ENCODE measurements at regions not wholly inside any gene's neighbourhood (a gene's known extent, or its start where the extent isn't known, plus 50 kb on each side); places are given as distances from the start of the nearest gene placed in this dataset.

- 37% methylated on average over 1 of the region's 1 CpG for WGBS
- H3K4me3 ChIP-seq (ENCODE audit: low read depth in 1 of 3, low read length in 3 of 3) = no peak overlapping the region
- H3K27ac ChIP-seq (ENCODE audit: low read depth in 1 of 2, low read length in 2 of 2) = no peak overlapping the region
- H3K36me3 ChIP-seq (ENCODE audit: control insufficient read depth in 4 of 4, insufficient read depth in 3 of 4, low read depth in 1 of 4, low read length in 3 of 4) = no peaks in the 10 kb centered on the region
- TF ChIP-seq YY1 (IDR thresholded peaks at IDR 0.05) = no peak
- no peak for TF ChIP-seq RAD21 (IDR thresholded peaks at IDR 0.05)
- no peak for TF ChIP-seq SP1 (IDR thresholded peaks at IDR 0.05)
- no peak for TF ChIP-seq RXRA (IDR thresholded peaks at IDR 0.05)
- TF ChIP-seq, protein P1, sequence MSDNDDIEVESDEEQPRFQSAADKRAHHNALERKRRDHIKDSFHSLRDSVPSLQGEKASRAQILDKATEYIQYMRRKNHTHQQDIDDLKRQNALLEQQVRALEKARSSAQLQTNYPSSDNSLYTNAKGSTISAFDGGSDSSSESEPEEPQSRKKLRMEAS (IDR thresholded peaks at IDR 0.05) = no peak
- TF ChIP-seq, protein P2, sequence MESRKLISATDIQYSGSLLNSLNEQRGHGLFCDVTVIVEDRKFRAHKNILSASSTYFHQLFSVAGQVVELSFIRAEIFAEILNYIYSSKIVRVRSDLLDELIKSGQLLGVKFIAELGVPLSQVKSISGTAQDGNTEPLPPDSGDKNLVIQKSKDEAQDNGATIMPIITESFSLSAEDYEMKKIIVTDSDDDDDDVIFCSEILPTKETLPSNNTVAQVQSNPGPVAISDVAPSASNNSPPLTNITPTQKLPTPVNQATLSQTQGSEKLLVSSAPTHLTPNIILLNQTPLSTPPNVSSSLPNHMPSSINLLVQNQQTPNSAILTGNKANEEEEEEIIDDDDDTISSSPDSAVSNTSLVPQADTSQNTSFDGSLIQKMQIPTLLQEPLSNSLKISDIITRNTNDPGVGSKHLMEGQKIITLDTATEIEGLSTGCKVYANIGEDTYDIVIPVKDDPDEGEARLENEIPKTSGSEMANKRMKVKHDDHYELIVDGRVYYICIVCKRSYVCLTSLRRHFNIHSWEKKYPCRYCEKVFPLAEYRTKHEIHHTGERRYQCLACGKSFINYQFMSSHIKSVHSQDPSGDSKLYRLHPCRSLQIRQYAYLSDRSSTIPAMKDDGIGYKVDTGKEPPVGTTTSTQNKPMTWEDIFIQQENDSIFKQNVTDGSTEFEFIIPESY (IDR thresholded peaks at IDR 0.05) = no peak
- no peak for TF ChIP-seq REST (IDR thresholded peaks at IDR 0.05)
- TF ChIP-seq GABPA (IDR thresholded peaks at IDR 0.05 in 1 of 2, conservative IDR thresholded peaks at IDR 0.05 in 1 of 2) = no peak
- no peak for TF ChIP-seq NR2F2 (IDR thresholded peaks at IDR 0.05)
- TF ChIP-seq CTCF (IDR thresholded peaks at IDR 0.05; ENCODE audit: low read depth, low read length, missing input control) = no peak
- TF ChIP-seq ATF3 (IDR thresholded peaks at IDR 0.05) = no peak
- H3K27me3 ChIP-seq (ENCODE audit: control insufficient read depth in 4 of 4, insufficient read depth in 4 of 4, low read length in 3 of 4) = no peaks in the 10 kb centered on the region
- no peaks in the 10 kb centered on the region for H3K9me3 ChIP-seq (ENCODE audit: control insufficient read depth in 4 of 4, low read length in 3 of 4)
- no peaks in the 10 kb centered on the region for H3K4me1 ChIP-seq (ENCODE audit: control insufficient read depth in 4 of 4, insufficient read depth in 4 of 4, low read length in 3 of 4)
- DNase-seq (ENCODE audit: low spot score) = no peak
- no peak overlapping the region for H3K9ac ChIP-seq (ENCODE audit: low read depth in 1 of 2, low read length in 2 of 2)
Observed at GRCh38 chr13:80754441-80754840, 413.5 kb upstream of the SPRY2 start.

DNA sequence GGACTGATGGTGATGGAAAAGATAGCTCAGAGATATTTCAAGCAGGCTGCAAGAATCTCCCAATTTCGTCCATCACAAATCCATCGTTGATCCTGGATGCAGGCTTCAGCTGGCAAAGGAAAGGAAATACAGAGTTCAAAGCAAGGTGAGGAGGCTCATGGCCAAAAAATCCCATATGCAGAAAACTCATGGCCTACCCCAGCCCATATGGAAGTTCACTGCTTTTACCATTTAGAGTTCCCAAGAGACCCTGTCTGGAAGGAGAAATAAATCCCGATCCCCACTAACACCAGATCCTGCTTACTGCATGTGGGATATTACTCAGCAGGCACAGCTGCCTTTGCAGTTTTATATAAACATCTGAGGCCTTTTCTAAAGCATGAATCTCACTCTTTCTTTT is 412.9 kb upstream of the SPRY2 start:
- Histone ChIP-seq H3K4me3 (ENCODE audit: low read depth in 1 of 3, low read length in 3 of 3) (no peak overlapping the region), H3K27me3 (ENCODE audit: control insufficient read depth in 4 of 4, insufficient read depth in 4 of 4, low read length in 3 of 4) (no peaks in the 10 kb centered on the region)

More for the DNA sequence above, 412.9 kb upstream of the SPRY2 start:
- no peak overlapping the region for H3K27ac ChIP-seq (ENCODE audit: low read depth in 1 of 2, low read length in 2 of 2)
- H3K9ac ChIP-seq (ENCODE audit: low read depth in 1 of 2, low read length in 2 of 2) = no peak overlapping the region
- no peaks in the 10 kb centered on the region for H3K4me1 ChIP-seq (ENCODE audit: control insufficient read depth in 4 of 4, insufficient read depth in 4 of 4, low read length in 3 of 4)
- H3K36me3 ChIP-seq (ENCODE audit: control insufficient read depth in 4 of 4, insufficient read depth in 3 of 4, low read depth in 1 of 4, low read length in 3 of 4) = no peaks in the 10 kb centered on the region
- TF ChIP-seq GABPA (IDR thresholded peaks at IDR 0.05 in 1 of 2, conservative IDR thresholded peaks at IDR 0.05 in 1 of 2) (no peak), TAF1 (conservative IDR thresholded peaks at IDR 0.05) (no peak), EGR1 (IDR thresholded peaks at IDR 0.05; ENCODE audit: low read depth in 2 of 2) (no peak), REST (IDR thresholded peaks at IDR 0.05) (no peak), SP1 (IDR thresholded peaks at IDR 0.05) (no peak), FOXA1 (IDR thresholded peaks at IDR 0.05) (no peak), NR2F2 (IDR thresholded peaks at IDR 0.05) (no peak), YY1 (IDR thresholded peaks at IDR 0.05) (no peak)
- TF ChIP-seq, protein P2 (IDR thresholded peaks at IDR 0.05) = no peak
- 75% methylated on average over 3 of the region's 3 CpGs for WGBS
- H3K9me3 ChIP-seq (ENCODE audit: control insufficient read depth in 4 of 4, low read length in 3 of 4) = no peaks in the 10 kb centered on the region
- DNase-seq (ENCODE audit: low spot score) = no peak
